ENCODE measurements at regions not wholly inside any gene's neighbourhood (a gene's known extent, or its start where the extent isn't known, plus 50 kb on each side); places are given as distances from the start of the nearest gene placed in this dataset.

GRCh38 chr6:104022126-104022525, 837.6 kb downstream of the HACE1 start:
- no peak for TF ChIP-seq EP300 (IDR thresholded peaks at IDR 0.05)
- TF ChIP-seq CTCF (IDR thresholded peaks at IDR 0.05) = no peak
- no peak for TF ChIP-seq POLR2AphosphoS5 (IDR thresholded peaks at IDR 0.05)
